Neural cell (in vitro differentiated cells): ENCODE measurements at regions not wholly inside any gene's neighbourhood (a gene's known extent, or its start where the extent isn't known, plus 50 kb on each side); places are given as distances from the start of the nearest gene placed in this dataset.

Experiments used
- H2AFZ ChIP-seq: fragments of 200-600, 300-800 bp; sonication (generic), shearing (Covaris generic); 2 replicates; pipeline ENCODE4 v1.6.0; 2014; ENCODE audit warnings: low read depth, mild to moderate bottlenecking, antibody characterized with exemption, low read length, moderate library complexity
- H3F3A ChIP-seq: fragments of 200-600 bp; shearing (Covaris generic); 2 replicates; pipeline ENCODE4 v1.6.1; 2016; ENCODE audit warnings: mild to moderate bottlenecking, moderate library complexity, mixed read lengths, antibody characterized with exemption, low read length; ENCODE audit not compliant: insufficient read depth, poor library complexity, severe bottlenecking
- H3K27ac ChIP-seq: fragments of 200-600, 300-800 bp; sonication (generic), shearing (Covaris generic); 2 replicates; pipeline ENCODE4 v1.5.1; 2014; ENCODE audit warnings: mild to moderate bottlenecking, low read length, moderate library complexity
- H3K27me3 ChIP-seq: fragments of 300-800, 200-600 bp; sonication (generic), shearing (Covaris generic); 2 replicates; pipeline ENCODE4 v1.6.0; 2014; ENCODE audit warnings: mild to moderate bottlenecking, low read depth, low read length, moderate library complexity; ENCODE audit not compliant: insufficient read depth
- H3K36me3 ChIP-seq: fragments of 300-800, 200-600 bp; sonication (generic), shearing (Covaris generic); 2 replicates; pipeline ENCODE4 v1.5.1; 2014; ENCODE audit warnings: mild to moderate bottlenecking, antibody characterized with exemption, low read length, moderate library complexity; ENCODE audit not compliant: insufficient read depth
- H3K4me2 ChIP-seq: fragments of 300-800, 200-600 bp; sonication (generic), shearing (Covaris generic); 2 replicates; pipeline ENCODE4 v1.6.0; 2014; ENCODE audit warnings: mild to moderate bottlenecking, low read length
- H3K4me3 ChIP-seq: fragments of 300-800, 200-600 bp; sonication (generic), shearing (Covaris generic); 2 replicates; pipeline ENCODE4 v1.5.1; 2014; ENCODE audit warnings: mild to moderate bottlenecking, low read length, moderate library complexity
- H3K79me2 ChIP-seq: fragments of 200-600 bp; shearing (Covaris generic); replicated peaks from 2 replicates; pipeline ENCODE4 v1.6.0; 2014; ENCODE audit warnings: mild to moderate bottlenecking, low read length, moderate library complexity; ENCODE audit not compliant: insufficient read depth
- H3K9ac ChIP-seq: fragments of 300-800, 200-600 bp; sonication (generic), shearing (Covaris generic); 2 replicates; pipeline ENCODE4 v1.6.1; 2016; ENCODE audit warnings: mild to moderate bottlenecking, low read length, mixed read lengths
- H3K9me2 ChIP-seq: fragments of 200-600 bp; shearing (Covaris generic); 2 replicates; pipeline ENCODE4 v1.6.1; 2016; ENCODE audit warnings: mild to moderate bottlenecking, low read length, mixed read lengths; ENCODE audit not compliant: insufficient read depth
- H3K9me3 ChIP-seq: fragments of 200-600, 300-800 bp; sonication (generic), shearing (Covaris generic); 2 replicates; pipeline ENCODE4 v1.6.1; 2016; ENCODE audit warnings: mild to moderate bottlenecking, mixed run types, low read length, moderate library complexity, mixed read lengths
- H4K20me1 ChIP-seq: fragments of 200-600 bp; shearing (Covaris generic); 2 replicates; pipeline ENCODE4 v1.6.1; 2016; ENCODE audit warnings: mild to moderate bottlenecking, mixed run types; ENCODE audit not compliant: insufficient read depth
- CTCF ChIP-seq: fragments of 450-650 bp; IDR thresholded peaks from 2 replicates; pipeline ENCODE4 v1.5.1; 2014; ENCODE audit warnings: antibody characterized with exemption, mild to moderate bottlenecking, moderate library complexity; ENCODE audit not compliant: poor library complexity, severe bottlenecking
- EP300 ChIP-seq: fragments of 450-650 bp; conservative IDR thresholded peaks from 2 replicates; pipeline ENCODE4 v1.6.1; 2014; ENCODE audit warnings: antibody characterized with exemption, mild to moderate bottlenecking, moderate library complexity; ENCODE audit not compliant: poor library complexity, severe bottlenecking
- EZH2 ChIP-seq: fragments of 200-600, 300-800 bp; shearing (Covaris generic), sonication (generic); IDR thresholded peaks from 2 replicates; pipeline ENCODE4 v1.6.1; 2014; ENCODE audit warnings: antibody characterized with exemption, low read length, borderline replicate concordance, mild to moderate bottlenecking; ENCODE audit not compliant: insufficient read depth, poor library complexity, severe bottlenecking
- MXI1 ChIP-seq: fragments of 450-650 bp; conservative IDR thresholded peaks from 2 replicates; pipeline ENCODE4 v1.6.1; 2014; ENCODE audit warnings: antibody characterized with exemption, mild to moderate bottlenecking; ENCODE audit not compliant: poor library complexity, severe bottlenecking
- POLR2AphosphoS5 ChIP-seq: IDR thresholded peaks from 2 replicates; pipeline ENCODE4 v1.6.1; 2012
- RAD21 ChIP-seq: fragments of 450-650 bp; conservative IDR thresholded peaks from 2 replicates; pipeline ENCODE4 v1.6.1; 2014; ENCODE audit warnings: antibody characterized with exemption, mild to moderate bottlenecking, moderate library complexity
- REST ChIP-seq: IDR thresholded peaks from 2 replicates; pipeline ENCODE4 v1.6.1; 2012; ENCODE audit warnings: borderline replicate concordance
- SMC3 ChIP-seq: fragments of 450-650 bp; conservative IDR thresholded peaks from 2 replicates; pipeline ENCODE4 v1.6.1; 2014; ENCODE audit warnings: antibody characterized with exemption, mild to moderate bottlenecking, moderate library complexity; ENCODE audit not compliant: poor library complexity
- TAF1 ChIP-seq: IDR thresholded peaks from 2 replicates; pipeline ENCODE4 v1.6.1; 2012; ENCODE audit warnings: low read depth

- no peaks in the 10 kb centered on the region for H3F3A ChIP-seq
- no peak overlapping the region for H3K4me2 ChIP-seq
- H3K27me3 ChIP-seq, result no peaks in the 10 kb centered on the region
- no peaks in the 10 kb centered on the region for H4K20me1 ChIP-seq
- TF ChIP-seq EZH2, result no peak
- no peak overlapping the region for H2AFZ ChIP-seq
- no peaks in the 10 kb centered on the region for H3K79me2 ChIP-seq
- H3K27ac ChIP-seq, result no peak overlapping the region
- no peak overlapping the region for H3K4me3 ChIP-seq
- no peaks in the 10 kb centered on the region for H3K9me3 ChIP-seq
- no peaks in the 10 kb centered on the region for H3K9me2 ChIP-seq
- no peaks in the 10 kb centered on the region for H3K36me3 ChIP-seq
- H3K9ac ChIP-seq, result no peak overlapping the region
Observed at GRCh38 chr12:58648176-58648575, 272.1 kb downstream of the LRIG3 start.

DNA sequence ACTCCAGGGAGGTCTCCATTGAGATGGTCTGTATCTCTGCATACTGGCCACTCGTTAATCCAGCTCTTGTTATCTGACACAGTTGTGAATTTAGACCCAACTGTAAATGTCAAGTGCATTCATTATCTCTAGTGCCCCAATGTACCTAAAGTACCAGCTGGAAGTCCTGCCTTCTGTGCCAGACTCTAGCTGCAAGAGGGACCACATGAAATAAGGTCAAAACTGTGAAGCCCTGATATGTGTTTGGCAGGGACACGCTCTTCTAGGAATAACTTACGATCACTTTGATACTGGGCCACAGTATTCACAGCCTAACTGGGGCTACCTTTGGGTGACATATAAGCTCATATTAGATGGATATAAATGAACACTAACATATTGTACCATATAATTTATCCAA lies 268.5 kb downstream of the LRIG3 start:
- no peak overlapping the region for H3K4me3 ChIP-seq
- no peak overlapping the region for H2AFZ ChIP-seq
- no peaks in the 10 kb centered on the region for H3K36me3 ChIP-seq
- no peaks in the 10 kb centered on the region for H3K27me3 ChIP-seq
- no peak for TF ChIP-seq RAD21
- no peak for TF ChIP-seq MXI1
- no peak for TF ChIP-seq EP300
- no peak for TF ChIP-seq REST
- TF ChIP-seq POLR2AphosphoS5, result no peak
- no peak for TF ChIP-seq EZH2
- no peak for TF ChIP-seq TAF1
- no peak for TF ChIP-seq SMC3
- TF ChIP-seq CTCF, result no peak
- H3K9me2 ChIP-seq, result no peaks in the 10 kb centered on the region
- no peaks in the 10 kb centered on the region for H3F3A ChIP-seq
- no peaks in the 10 kb centered on the region for H3K9me3 ChIP-seq
- H4K20me1 ChIP-seq, result no peaks in the 10 kb centered on the region
- no peaks in the 10 kb centered on the region for H3K79me2 ChIP-seq
- no peak overlapping the region for H3K9ac ChIP-seq
- no peak overlapping the region for H3K27ac ChIP-seq
- no peak overlapping the region for H3K4me2 ChIP-seq

DNA sequence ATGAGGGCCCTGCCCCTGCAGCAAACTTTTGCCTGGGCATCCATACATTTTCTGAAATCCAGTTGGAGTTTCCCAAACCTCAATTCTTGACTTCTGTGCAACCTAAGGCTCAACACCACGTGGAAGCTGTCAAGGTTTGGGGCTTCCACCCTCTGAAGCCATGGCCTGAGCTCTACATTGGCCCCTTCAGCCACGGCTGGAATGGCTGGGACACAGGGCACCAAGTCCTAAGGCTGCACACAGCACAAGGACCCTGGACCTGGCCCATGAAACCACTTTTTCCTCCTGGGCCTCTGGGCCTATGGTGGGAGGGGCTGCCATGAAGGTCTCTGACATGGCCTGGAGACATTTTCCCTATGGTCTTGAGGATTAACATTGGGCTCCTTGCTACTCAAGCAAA lies 266.3 kb downstream of the LRIG3 start:
- no peak overlapping the region for H3K27ac ChIP-seq
- no peaks in the 10 kb centered on the region for H3K9me2 ChIP-seq
- TF ChIP-seq TAF1, result no peak
- no peak for TF ChIP-seq POLR2AphosphoS5
- H3K9me3 ChIP-seq, result no peaks in the 10 kb centered on the region
- H3K36me3 ChIP-seq, result no peaks in the 10 kb centered on the region
- no peaks in the 10 kb centered on the region for H4K20me1 ChIP-seq
- no peaks in the 10 kb centered on the region for H3K27me3 ChIP-seq
- H3K4me2 ChIP-seq, result no peak overlapping the region
- no peaks in the 10 kb centered on the region for H3K79me2 ChIP-seq
- H3F3A ChIP-seq, result no peaks in the 10 kb centered on the region
- H3K4me3 ChIP-seq, result no peak overlapping the region
- no peak overlapping the region for H2AFZ ChIP-seq
- H3K9ac ChIP-seq, result no peak overlapping the region
